HCT116 (cell line): ENCODE measurements at regions not wholly inside any gene's neighbourhood (a gene's known extent, or its start where the extent isn't known, plus 50 kb on each side); places are given as distances from the start of the nearest gene placed in this dataset.

Experiments
- ATAC-seq: fragments of 200-7000 bp; cut with Tn5 transposase; 2 replicates; pipeline ENCODE4 v1.9.1; 2020; ENCODE audit warnings: mild to moderate bottlenecking, moderate library complexity
- BruUV-seq: library from RNA; stranded (reverse); fragments of 400-500 nt; replicated peaks from 2 replicates; lab custom pipeline; 2021; lab: Mats Ljungman, UMichigan
- CTCF ChIA-PET: fragments of 300-600 bp; sonication (Branson Sonifier 250); formaldehyde crosslinking; loops from one replicate; lab custom pipeline; 2021; ENCODE audit warnings: antibody characterized with exemption; lab: Charles Lee
- POLR2A ChIA-PET: fragments of 300-600, 350-600 bp; sonication (Branson Sonifier 250); formaldehyde crosslinking; loops from one replicate; lab custom pipeline; 2021; ENCODE audit warnings: antibody characterized with exemption; lab: Charles Lee
- RAD21 ChIA-PET, 2 experiments: fragments of 300-600 bp; sonication (Branson Sonifier 250); formaldehyde crosslinking; loops; one replicate each; lab custom pipeline; 2023; ENCODE audit warnings: low total read pairs in 2 of 2; ENCODE audit not compliant: uncharacterized antibody in 2 of 2, unreplicated experiment in 2 of 2, low non-redundant PET in 1 of 2; lab: Charles Lee
- DNase-seq: peaks from one replicate; pipeline ENCODE4 v3.0.0-alpha.2; 2010; ENCODE audit warnings: low read depth, low spot score
- H2AFZ ChIP-seq: fragments of 200-600 bp; shearing (Covaris generic), sonication (generic); 2 replicates; pipeline ENCODE4 v1.6.1; 2017; ENCODE audit warnings: low read depth, mixed run types, mixed read lengths, antibody characterized with exemption, low read length; ENCODE audit not compliant: poor library complexity, severe bottlenecking
- H3K27ac ChIP-seq: 2 replicates; pipeline ENCODE4 v1.5.1; 2012; ENCODE audit warnings: low read depth, low read length
- H3K27me3 ChIP-seq: fragments of 200-600 bp; sonication (generic); 2 replicates; pipeline ENCODE4 v1.6.1; 2016; ENCODE audit warnings: mixed run types, low read length, mixed read lengths; ENCODE audit not compliant: insufficient read depth
- H3K36me3 ChIP-seq, 2 experiments: fragments of 200-500 bp in 1 of 2; fragments of 200-600 bp in 1 of 2; sonication (Bioruptor generic) in 1 of 2; sonication (generic) in 1 of 2; 2 replicates each; pipeline versions ENCODE4 v1.5.1 to v1.6.1; 2014 to 2016; ENCODE audit warnings: low read length in 2 of 2, inconsistent platforms in 1 of 2, mixed read lengths in 1 of 2, mixed run types in 1 of 2; ENCODE audit not compliant: insufficient read depth in 2 of 2, control insufficient read depth in 1 of 2
- H3K4me1 ChIP-seq, 2 experiments: fragments of 200-600 bp in 1 of 2; sonication (generic) in 1 of 2; 2 replicates each; pipeline versions ENCODE4 v1.5.1 to v1.6.1; 2012 to 2017; ENCODE audit warnings: low read length in 2 of 2, inconsistent platforms in 1 of 2, mild to moderate bottlenecking in 1 of 2, mixed read lengths in 1 of 2, mixed run types in 1 of 2, moderate library complexity in 1 of 2; ENCODE audit not compliant: insufficient read depth in 2 of 2, control insufficient read depth in 1 of 2
- H3K4me2 ChIP-seq: fragments of 200-600 bp; sonication (generic); 2 replicates; pipeline ENCODE4 v1.6.1; 2017; ENCODE audit warnings: mixed run types, low read length, mixed read lengths
- H3K4me3 ChIP-seq, 2 experiments: fragments of 200-600 bp in 1 of 2; sonication (generic) in 1 of 2; replicated peaks in 1 of 2; 2 replicates each; pipeline ENCODE4 v1.5.1; 2011 to 2016; ENCODE audit warnings: low read length in 2 of 2, control low read depth in 1 of 2, low read depth in 1 of 2, mild to moderate bottlenecking in 1 of 2, mixed read lengths in 1 of 2, mixed run types in 1 of 2
- H3K79me2 ChIP-seq: fragments of 200-600 bp; sonication (generic); 2 replicates; pipeline ENCODE4 v1.6.1; 2017; ENCODE audit warnings: mild to moderate bottlenecking, mixed run types, low read length, moderate library complexity, mixed read lengths; ENCODE audit not compliant: insufficient read depth
- H3K9ac ChIP-seq: fragments of 200-600 bp; sonication (generic); 2 replicates; pipeline ENCODE4 v1.6.1; 2016; ENCODE audit warnings: low read length, mixed read lengths
- H3K9me2 ChIP-seq: fragments of 200-600 bp; sonication (generic), shearing (Covaris generic); 2 replicates; pipeline ENCODE4 v1.6.1; 2017; ENCODE audit warnings: mixed run types, mild to moderate bottlenecking, moderate library complexity; ENCODE audit not compliant: insufficient read depth
- H3K9me3 ChIP-seq, 2 experiments: fragments of 200-500 bp in 1 of 2; fragments of 200-600 bp in 1 of 2; sonication (Bioruptor generic) in 1 of 2; sonication (generic) in 1 of 2; 2 replicates each; pipeline ENCODE4 v1.6.1; 2014 to 2017; ENCODE audit warnings: low read length in 2 of 2, mixed read lengths in 2 of 2, inconsistent platforms in 1 of 2, low read depth in 1 of 2, mild to moderate bottlenecking in 1 of 2, mixed run types in 1 of 2, moderate library complexity in 1 of 2; ENCODE audit not compliant: control insufficient read depth in 1 of 2, insufficient read depth in 1 of 2
- H4K20me1 ChIP-seq: fragments of 200-600 bp; sonication (generic), shearing (Covaris generic); 2 replicates; pipeline ENCODE4 v1.6.1; 2017; ENCODE audit warnings: mixed run types, mild to moderate bottlenecking, moderate library complexity; ENCODE audit not compliant: insufficient read depth
- CBX3 ChIP-seq: IDR thresholded peaks from 2 replicates; pipeline ENCODE4 v1.6.1; 2012; ENCODE audit warnings: low read depth
- CEBPB ChIP-seq: IDR thresholded peaks from 2 replicates; pipeline ENCODE4 v1.6.1; 2012; ENCODE audit warnings: low read depth
- CTCF ChIP-seq, 3 experiments: fragments of 200-600 bp in 1 of 3; sonication (generic) in 1 of 3; IDR thresholded peaks in 2 of 3; conservative IDR thresholded peaks in 1 of 3; 2 replicates each; pipeline ENCODE4 v1.5.1; 2012 to 2017; ENCODE audit warnings: low read depth in 2 of 3, low read length in 2 of 3, antibody characterized with exemption in 1 of 3, borderline replicate concordance in 1 of 3, control low read depth in 1 of 3, mild to moderate bottlenecking in 1 of 3, mixed read lengths in 1 of 3, mixed run types in 1 of 3, moderate library complexity in 1 of 3; ENCODE audit not compliant: insufficient read depth in 1 of 3
- EGR1 ChIP-seq: IDR thresholded peaks from 2 replicates; pipeline ENCODE4 v1.6.1; 2012; ENCODE audit warnings: low read depth
- EZH2 ChIP-seq: fragments of 200-600 bp; sonication (generic); IDR thresholded peaks from 2 replicates; pipeline ENCODE4 v1.6.1; 2017; ENCODE audit warnings: antibody characterized with exemption, mixed run types
- EZH2phosphoT487 ChIP-seq: fragments of 200-600 bp; IDR thresholded peaks from 2 replicates; pipeline ENCODE4 v1.6.1; 2018; ENCODE audit warnings: antibody characterized with exemption, borderline replicate concordance
- JUND ChIP-seq: IDR thresholded peaks from 2 replicates; pipeline ENCODE4 v1.6.1; 2012
- MAX ChIP-seq: IDR thresholded peaks from 2 replicates; pipeline ENCODE4 v1.6.1; 2012
- POLR2A ChIP-seq: IDR thresholded peaks from 2 replicates; pipeline ENCODE4 v1.7.0; 2011; ENCODE audit warnings: borderline replicate concordance; ENCODE audit not compliant: insufficient read depth, insufficient read length; ENCODE audit errors: extremely low read depth
- POLR2AphosphoS5 ChIP-seq: IDR thresholded peaks from 2 replicates; pipeline ENCODE4 v1.6.1; 2011; ENCODE audit warnings: mild to moderate bottlenecking, low read depth, low read length, moderate library complexity
- TCF7L2 ChIP-seq: IDR thresholded peaks from 2 replicates; pipeline ENCODE4 v1.7.0; 2011; ENCODE audit warnings: borderline replicate concordance, inconsistent platforms; ENCODE audit not compliant: insufficient read depth, insufficient read length; ENCODE audit errors: extremely low read depth
- YY1 ChIP-seq: IDR thresholded peaks from 2 replicates; pipeline ENCODE4 v1.6.1; 2011; ENCODE audit warnings: low read length, low read depth, moderate library complexity, mild to moderate bottlenecking; ENCODE audit not compliant: insufficient replicate concordance; ENCODE audit errors: extremely low read depth
- ZFX ChIP-seq: fragments of 450-650 bp; IDR thresholded peaks from 2 replicates; pipeline ENCODE4 v1.6.1; 2017
- ZNF274 ChIP-seq: fragments of 200-500 bp; sonication (Bioruptor generic); IDR thresholded peaks from 2 replicates; pipeline ENCODE4 v1.6.1; 2014; ENCODE audit warnings: mild to moderate bottlenecking, low read depth, low read length, inconsistent platforms
- intact Hi-C: fragments of 100-400 bp; cut with micrococcal nuclease; formaldehyde crosslinking; loops from 2 replicates; pipeline ENCODE4 v1.10.0; 2022
- TF ChIP-seq, protein P1 (sequence below): IDR thresholded peaks from 2 replicates; pipeline ENCODE4 v1.6.1; 2011; ENCODE audit warnings: mild to moderate bottlenecking, low read length, moderate library complexity; ENCODE audit not compliant: insufficient replicate concordance; ENCODE audit errors: extremely low read depth
- TF ChIP-seq, protein P2 (sequence below): IDR thresholded peaks from 2 replicates; pipeline ENCODE4 v1.6.1; 2012

DNA sequence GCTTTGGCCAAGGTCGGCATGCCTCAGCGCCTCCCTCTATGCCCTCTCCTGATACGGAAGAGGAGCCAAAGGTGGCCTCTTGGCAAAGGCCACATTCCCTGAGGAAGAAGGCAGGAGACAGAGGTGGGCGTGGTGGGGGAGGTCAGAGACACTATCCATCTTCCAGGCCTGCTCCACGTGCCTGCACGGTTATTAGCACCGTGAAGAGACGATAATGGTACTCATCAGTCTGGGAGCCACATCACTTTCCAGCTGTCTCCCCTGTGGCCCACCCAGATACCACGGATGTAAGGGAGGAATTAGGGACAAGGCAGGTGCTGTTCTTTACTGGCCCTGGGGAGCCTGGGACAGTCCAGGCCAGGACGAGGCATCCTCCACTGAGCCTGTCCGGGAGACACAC is 354.3 kb downstream of the MN1 start:
- POLR2A ChIA-PET: no interaction called here
- Histone ChIP-seq H3K36me3 (no peaks in the 10 kb centered on the region), H3K4me1 (no peaks in the 10 kb centered on the region), H3K27ac (no peak overlapping the region), H4K20me1 (no peaks in the 10 kb centered on the region)
- BruUV-seq: no TSS peak
- TF ChIP-seq CBX3 (no peak), ZFX (no peak), POLR2AphosphoS5 (no peak), EGR1 (no peak), POLR2A (no peak), YY1 (no peak), TCF7L2 (no peak)
- TF ChIP-seq, all 23 proteins: peak for 0
- H3K4me3 ChIP-seq: no peak overlapping the region
- DNase-seq (no peak), ATAC-seq (no peak)
- intact Hi-C loops: no loop called here
- RAD21 ChIA-PET: no interaction called here
- no peaks in the 10 kb centered on the region for H3K9me3 ChIP-seq
- H3K9ac ChIP-seq: no peak overlapping the region
- H2AFZ ChIP-seq: no peak overlapping the region
- H3K79me2 ChIP-seq: no peaks in the 10 kb centered on the region
- no peaks in the 10 kb centered on the region for H3K9me2 ChIP-seq
- no peak overlapping the region for H3K4me2 ChIP-seq
- CTCF ChIA-PET: no interaction called here
- H3K27me3 ChIP-seq: no peaks in the 10 kb centered on the region

DNA sequence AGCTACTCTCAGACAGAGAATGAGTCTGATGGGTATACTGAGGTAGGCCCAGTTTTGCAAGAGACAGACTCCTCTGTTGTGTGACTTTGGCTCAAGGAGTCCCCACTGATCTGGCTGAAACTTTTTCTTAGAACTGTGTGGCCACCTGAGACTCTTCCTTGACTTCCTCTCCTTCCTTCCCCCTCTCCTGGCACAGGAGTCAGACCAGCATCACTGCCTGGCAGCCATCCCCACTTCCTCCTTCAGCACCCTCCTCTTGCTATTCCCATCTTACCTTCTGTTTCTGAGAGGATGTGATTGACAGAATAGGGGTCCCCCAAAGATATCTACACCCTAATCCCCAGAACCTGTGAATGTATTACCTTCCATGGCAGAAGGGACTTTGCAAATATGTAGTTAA is 351.1 kb downstream of the MN1 start:
- Histone ChIP-seq H3K9me3 (no peaks in the 10 kb centered on the region), H3K4me1 (no peaks in the 10 kb centered on the region), H3K79me2 (no peaks in the 10 kb centered on the region), H3K4me3 (no peak overlapping the region), H3K9me2 (no peaks in the 10 kb centered on the region), H4K20me1 (no peaks in the 10 kb centered on the region), H3K36me3 (no peaks in the 10 kb centered on the region), H3K27me3 (no peaks in the 10 kb centered on the region; the same call in 1 of the 2 replicates), H3K4me2 (no peak overlapping the region), H2AFZ (no peak overlapping the region), H3K27ac (no peak overlapping the region), H3K9ac (no peak overlapping the region)
- intact Hi-C loops: no loop called here
- no TSS peak for BruUV-seq
- ChIA-PET RAD21 (no interaction called here), CTCF (no interaction called here), POLR2A (no interaction called here)
- ATAC-seq (no peak), DNase-seq (no peak)
- TF ChIP-seq POLR2A (no peak), TCF7L2 (no peak), MAX (no peak), CEBPB (no peak), YY1 (no peak), JUND (no peak), CTCF (IDR thresholded peaks at IDR 0.05 in 2 of 3, conservative IDR thresholded peaks at IDR 0.05 in 1 of 3; ENCODE audit: borderline replicate concordance in 1 of 3, insufficient read depth in 1 of 3, low read depth in 2 of 3, low read length in 2 of 3) (no peak), ZNF274 (no peak), POLR2AphosphoS5 (no peak), EZH2phosphoT487 (no peak), EZH2 (no peak)
- TF ChIP-seq, protein P1, sequence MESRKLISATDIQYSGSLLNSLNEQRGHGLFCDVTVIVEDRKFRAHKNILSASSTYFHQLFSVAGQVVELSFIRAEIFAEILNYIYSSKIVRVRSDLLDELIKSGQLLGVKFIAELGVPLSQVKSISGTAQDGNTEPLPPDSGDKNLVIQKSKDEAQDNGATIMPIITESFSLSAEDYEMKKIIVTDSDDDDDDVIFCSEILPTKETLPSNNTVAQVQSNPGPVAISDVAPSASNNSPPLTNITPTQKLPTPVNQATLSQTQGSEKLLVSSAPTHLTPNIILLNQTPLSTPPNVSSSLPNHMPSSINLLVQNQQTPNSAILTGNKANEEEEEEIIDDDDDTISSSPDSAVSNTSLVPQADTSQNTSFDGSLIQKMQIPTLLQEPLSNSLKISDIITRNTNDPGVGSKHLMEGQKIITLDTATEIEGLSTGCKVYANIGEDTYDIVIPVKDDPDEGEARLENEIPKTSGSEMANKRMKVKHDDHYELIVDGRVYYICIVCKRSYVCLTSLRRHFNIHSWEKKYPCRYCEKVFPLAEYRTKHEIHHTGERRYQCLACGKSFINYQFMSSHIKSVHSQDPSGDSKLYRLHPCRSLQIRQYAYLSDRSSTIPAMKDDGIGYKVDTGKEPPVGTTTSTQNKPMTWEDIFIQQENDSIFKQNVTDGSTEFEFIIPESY: no peak
- TF ChIP-seq, protein P2, sequence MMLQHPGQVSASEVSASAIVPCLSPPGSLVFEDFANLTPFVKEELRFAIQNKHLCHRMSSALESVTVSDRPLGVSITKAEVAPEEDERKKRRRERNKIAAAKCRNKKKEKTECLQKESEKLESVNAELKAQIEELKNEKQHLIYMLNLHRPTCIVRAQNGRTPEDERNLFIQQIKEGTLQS: no peak
